ENCODE measurements at regions not wholly inside any gene's neighbourhood (a gene's known extent, or its start where the extent isn't known, plus 50 kb on each side); places are given as distances from the start of the nearest gene placed in this dataset.

- DNase-seq (ENCODE audit: low spot score) = no peak
These were observed 271.7 kb upstream of the LDB2 start for GRCh38 chr4:17170131-17170530.

- no peak for DNase-seq (ENCODE audit: low spot score)
These were observed 271.3 kb upstream of the LDB2 start for GRCh38 chr4:17169699-17170098.

- DNase-seq (ENCODE audit: low spot score) = peak; percentile 47
These were observed 270.1 kb upstream of the LDB2 start for GRCh38 chr4:17168571-17168970.

- DNase-seq (ENCODE audit: low spot score) = no peak
These were observed 268.5 kb upstream of the LDB2 start for GRCh38 chr4:17166954-17167353.

DNA sequence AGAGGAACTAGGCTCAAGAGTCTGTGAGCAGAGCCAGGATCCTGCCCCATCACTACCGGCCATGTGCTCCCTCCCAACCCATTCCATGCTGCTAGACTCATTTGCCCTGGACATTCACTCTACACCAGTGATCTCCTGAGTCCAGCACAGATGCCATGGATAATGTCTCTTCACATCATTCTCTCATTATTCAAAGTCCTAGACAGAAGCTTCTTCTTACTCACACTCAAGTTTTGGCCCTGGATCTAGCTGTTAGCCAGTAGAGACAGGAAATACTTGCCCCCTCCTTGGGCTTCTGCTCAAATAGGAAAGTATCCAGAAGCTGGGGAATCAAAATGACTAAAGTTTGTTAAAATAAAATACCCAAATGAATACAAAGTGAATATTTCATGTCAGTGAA, 266.8 kb upstream of the LDB2 start:
- DNase-seq (ENCODE audit: low spot score) = peak; percentile 45

DNA sequence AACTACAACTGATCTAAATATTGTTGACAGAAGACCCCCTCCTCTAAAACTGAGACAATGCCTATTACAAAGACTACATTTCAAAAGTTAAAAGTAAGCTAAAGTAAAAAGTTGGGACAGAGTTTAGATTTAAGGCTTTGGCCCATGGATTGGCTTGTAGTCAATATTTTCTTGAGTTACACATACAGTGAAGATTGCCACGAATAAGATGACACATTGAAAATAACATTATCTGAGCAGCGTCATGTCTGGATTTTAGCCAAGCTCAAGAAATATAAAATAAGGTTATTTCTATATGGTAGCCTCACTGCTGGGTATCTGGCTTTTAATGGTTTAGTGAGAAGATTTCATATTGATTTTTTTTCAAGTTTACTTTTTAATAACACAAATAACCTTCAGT, 266.2 kb upstream of the LDB2 start:
- no peak for DNase-seq (ENCODE audit: low spot score)

- no peak for DNase-seq (ENCODE audit: low spot score)
These were observed 264.8 kb upstream of the LDB2 start for GRCh38 chr4:17163156-17163771.

- DNase-seq (ENCODE audit: low spot score) = no peak
These were observed 258.9 kb upstream of the LDB2 start for GRCh38 chr4:17157304-17157703.

DNA sequence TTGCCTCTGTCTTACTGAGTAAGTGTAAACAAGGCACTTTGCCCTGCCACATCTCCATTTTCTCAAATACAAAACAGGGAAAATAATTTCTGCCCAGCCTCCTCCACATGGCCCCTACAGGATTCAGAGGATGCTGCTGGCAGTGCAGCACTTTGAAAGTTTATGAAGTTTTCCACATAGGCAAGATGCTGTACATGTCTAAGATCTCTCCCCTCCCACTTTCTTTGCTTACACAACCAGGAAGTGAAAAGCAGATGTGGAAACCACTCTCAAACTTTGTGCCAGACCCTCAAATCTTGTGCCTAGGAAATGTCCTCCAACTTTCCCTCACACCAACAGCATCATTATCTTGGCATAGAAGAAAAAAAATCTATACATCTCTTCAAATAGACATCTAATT, 257.0 kb upstream of the LDB2 start:
- peak; percentile 21 for DNase-seq (ENCODE audit: low spot score)

DNA sequence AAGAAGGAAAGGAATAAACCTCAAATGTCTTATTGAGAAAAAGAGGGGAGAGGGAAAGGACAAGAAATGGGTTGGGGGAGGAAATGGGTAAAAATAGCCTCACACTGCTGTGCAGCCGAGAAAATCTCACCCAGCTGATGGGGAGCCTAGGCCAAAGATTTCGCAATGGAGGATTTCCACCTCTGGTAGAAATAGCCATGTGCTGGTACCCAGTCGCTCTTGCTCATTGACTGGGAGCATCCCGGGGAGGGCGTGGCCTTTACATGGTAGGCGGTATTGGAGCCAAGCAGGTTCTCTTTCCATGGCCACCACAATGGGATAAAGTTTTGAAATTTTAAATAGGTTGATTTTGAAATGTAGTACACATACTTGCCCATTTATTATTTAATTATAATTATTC, 255.1 kb upstream of the LDB2 start:
- no peak for DNase-seq (ENCODE audit: low spot score)

- no peak for DNase-seq (ENCODE audit: low spot score)
These were observed 254.6 kb upstream of the LDB2 start for GRCh38 chr4:17152941-17153540.

- DNase-seq (ENCODE audit: low spot score) = peak; percentile 83
These were observed 243.8 kb upstream of the LDB2 start for GRCh38 chr4:17142232-17142711.

- DNase-seq (ENCODE audit: low spot score) = no peak
These were observed 240.4 kb upstream of the LDB2 start for GRCh38 chr4:17138847-17139246.

GRCh38 chr4:17134565-17134964, 236.1 kb upstream of the LDB2 start:
- DNase-seq (ENCODE audit: low spot score) = no peak

DNA sequence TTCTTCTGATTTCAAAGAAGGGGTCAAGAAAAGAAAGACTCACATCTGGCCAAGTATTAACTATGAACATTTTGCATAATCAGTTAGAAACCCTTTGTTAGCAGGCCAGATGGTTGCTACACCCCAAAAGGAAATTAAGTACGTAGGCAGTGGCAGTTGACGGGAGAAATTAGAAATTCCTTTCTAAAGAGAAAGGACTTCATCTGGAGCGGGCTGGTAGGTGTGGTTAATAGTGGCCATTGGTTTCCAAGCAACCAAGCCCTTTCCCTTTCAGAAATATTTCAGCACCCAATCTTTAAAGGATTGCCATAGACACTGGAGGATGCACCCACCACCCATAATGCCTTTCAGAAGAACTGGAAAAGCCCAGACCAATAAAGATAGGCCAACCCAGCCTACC, 235.7 kb upstream of the LDB2 start:
- DNase-seq (ENCODE audit: low spot score) = no peak

GRCh38 chr4:17132226-17132625, 233.8 kb upstream of the LDB2 start:
- no peak for DNase-seq (ENCODE audit: low spot score)

GRCh38 chr4:17128268-17128667, 229.8 kb upstream of the LDB2 start:
- peak; percentile 61 for DNase-seq (ENCODE audit: low spot score)

DNA sequence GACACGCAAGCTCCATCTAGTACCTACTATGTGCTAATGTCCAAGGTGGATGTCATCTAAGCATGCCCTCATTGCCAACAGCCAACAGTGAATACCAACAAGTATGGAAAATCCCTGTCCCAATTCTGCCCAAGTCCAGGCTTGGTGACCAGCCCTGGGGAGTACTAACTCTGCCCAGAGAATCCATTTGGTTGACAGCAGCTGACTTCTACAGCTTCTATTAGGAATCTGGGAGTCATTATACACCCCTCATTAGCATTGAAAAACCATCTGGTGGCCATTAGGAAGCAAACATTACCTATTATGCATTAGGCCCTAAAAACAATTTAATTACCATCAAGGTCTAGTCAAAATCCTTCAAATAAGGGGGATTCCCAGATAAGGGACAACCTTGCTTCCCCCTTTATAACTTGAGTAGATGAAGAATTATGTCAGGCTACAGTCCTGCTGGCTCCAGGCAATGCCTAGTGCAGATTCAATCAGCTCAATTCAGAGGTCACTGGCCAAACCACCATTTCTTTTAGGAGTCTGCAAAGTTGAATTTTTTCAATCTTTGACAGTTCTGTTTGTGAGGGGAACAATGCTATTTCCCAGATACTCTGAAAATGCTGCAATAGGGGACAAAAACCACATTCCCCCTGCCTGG, 228.0 kb upstream of the LDB2 start:
- no peak for DNase-seq (ENCODE audit: low spot score)

DNA sequence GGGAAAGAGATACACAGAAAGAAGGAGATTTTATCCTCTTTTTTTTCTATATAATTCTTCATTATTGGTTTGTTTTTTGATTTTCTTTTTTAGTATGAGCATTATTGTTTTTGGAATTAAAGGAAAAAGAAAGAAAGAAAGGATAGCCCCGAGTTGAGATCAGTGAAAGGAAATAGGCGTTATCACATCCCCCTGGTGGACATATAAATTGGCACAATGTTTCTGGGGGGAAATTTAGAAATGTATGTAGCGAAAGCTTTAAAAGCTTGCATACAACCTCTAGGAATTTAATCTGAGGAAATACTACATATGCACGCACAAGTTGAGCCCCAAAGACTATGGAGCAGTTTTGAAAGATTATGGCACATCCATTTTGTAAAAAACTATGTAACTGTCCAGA, 226.3 kb upstream of the LDB2 start:
- DNase-seq (ENCODE audit: low spot score) = no peak

DNA sequence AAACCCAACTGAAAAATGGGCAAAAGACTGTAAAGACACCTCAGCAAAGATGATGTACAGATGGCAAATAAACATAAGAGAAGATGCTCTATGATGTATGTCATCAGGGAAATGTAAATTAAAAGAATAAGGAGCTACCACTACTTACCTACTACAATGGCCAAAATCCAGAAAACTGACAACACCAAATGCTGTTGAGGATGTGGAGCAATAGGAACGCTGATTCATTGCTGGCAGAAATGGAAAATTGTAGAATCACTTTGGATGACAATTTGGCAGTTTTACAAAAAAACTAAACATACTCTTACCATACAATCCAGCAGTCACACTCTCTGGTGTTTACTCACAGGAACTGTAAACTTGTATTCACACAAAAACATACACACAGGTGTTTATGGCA, 222.3 kb upstream of the LDB2 start:
- no peak for DNase-seq (ENCODE audit: low spot score)

DNA sequence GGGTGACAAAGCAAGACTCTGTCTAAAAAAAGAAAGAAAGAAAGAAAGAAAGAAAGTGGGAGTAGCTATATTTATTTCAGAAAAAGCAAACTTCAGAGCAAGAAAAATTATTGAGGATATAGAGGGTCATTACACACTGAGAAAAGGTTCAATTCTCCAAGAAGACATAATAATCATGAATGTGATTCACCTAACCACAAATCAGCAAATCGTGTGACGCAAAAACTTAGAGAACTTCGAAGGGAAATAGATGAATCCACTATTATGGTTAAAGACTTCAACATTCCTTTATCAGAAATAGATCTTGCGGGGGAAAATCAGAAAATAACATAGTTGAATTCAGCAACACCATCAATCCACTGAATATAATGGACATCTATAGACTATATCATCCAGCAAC, 219.3 kb upstream of the LDB2 start:
- no peak for DNase-seq (ENCODE audit: low spot score)

GRCh38 chr4:17115583-17115982, 217.1 kb upstream of the LDB2 start:
- DNase-seq (ENCODE audit: low spot score) = no peak

GRCh38 chr4:17112292-17112659, 213.8 kb upstream of the LDB2 start:
- no peak for DNase-seq (ENCODE audit: low spot score)

- DNase-seq (ENCODE audit: low spot score) = peak; percentile 58
These were observed 210.7 kb upstream of the LDB2 start for GRCh38 chr4:17109126-17109525.

All from GM03348 (cell line).